IMR-90 (cell line): ENCODE measurements at regions not wholly inside any gene's neighbourhood (a gene's known extent, or its start where the extent isn't known, plus 50 kb on each side); places are given as distances from the start of the nearest gene placed in this dataset.

Source experiments
- ATAC-seq: fragments of 200-7000 bp; cut with Tn5 transposase; 2 replicates; pipeline ENCODE4 v1.9.1; 2020; ENCODE audit warnings: low read depth, mild to moderate bottlenecking, moderate library complexity
- BruUV-seq: library from RNA; stranded (reverse); fragments of 400-500 nt; replicated peaks from 2 replicates; lab custom pipeline; 2021; lab: Mats Ljungman, UMichigan
- CTCF ChIA-PET: fragments of 300-600 bp; formaldehyde crosslinking; extraction: SDS; loops from one replicate; lab custom pipeline; 2021; ENCODE audit warnings: antibody characterized with exemption; lab: Yijun Ruan, JAX
- POLR2A ChIA-PET: fragments of 300-600 bp; sonication (Branson Sonifier 250); formaldehyde crosslinking; loops from one replicate; lab custom pipeline; 2022; ENCODE audit warnings: antibody characterized with exemption; ENCODE audit not compliant: unreplicated experiment; lab: Charles Lee
- DNase-seq: peaks from one replicate; pipeline ENCODE4 v3.0.0; 2013
- H2AFZ ChIP-seq: replicated peaks from 2 replicates; pipeline ENCODE3; 2013; ENCODE audit warnings: low read length, mild to moderate bottlenecking; ENCODE audit not compliant: poor library complexity
- H2AK5ac ChIP-seq: 2 replicates; pipeline ENCODE4 v1.6.1; 2013; ENCODE audit warnings: low read depth, low read length, inconsistent platforms
- H2AK9ac ChIP-seq: replicated peaks from 2 replicates; pipeline ENCODE3; 2013; ENCODE audit warnings: mild to moderate bottlenecking, low read depth, low read length, moderate library complexity; ENCODE audit not compliant: poor library complexity
- H2BK120ac ChIP-seq: 2 replicates; pipeline ENCODE4 v1.6.1; 2013; ENCODE audit warnings: low read depth, low read length, inconsistent platforms
- H2BK15ac ChIP-seq: 3 replicates; pipeline ENCODE4 v1.6.1; 2013; ENCODE audit warnings: low read depth, low read length, inconsistent platforms
- H2BK20ac ChIP-seq: 2 replicates; pipeline ENCODE4 v1.6.1; 2013; ENCODE audit warnings: low read depth, mild to moderate bottlenecking, inconsistent platforms, low read length, moderate library complexity
- H2BK5ac ChIP-seq: 2 replicates; pipeline ENCODE4 v1.6.1; 2013; ENCODE audit warnings: mild to moderate bottlenecking, low read depth, low read length, inconsistent platforms; ENCODE audit not compliant: poor library complexity, severe bottlenecking
- H3K14ac ChIP-seq: replicated peaks from 2 replicates; pipeline ENCODE4 v1.6.1; 2013; ENCODE audit warnings: low read depth, low read length, inconsistent platforms
- H3K18ac ChIP-seq: 2 replicates; pipeline ENCODE4 v1.6.1; 2013; ENCODE audit warnings: low read depth, low read length, control low read depth
- H3K23ac ChIP-seq: 2 replicates; pipeline ENCODE4 v1.6.1; 2013; ENCODE audit warnings: low read depth, low read length, inconsistent platforms
- H3K27ac ChIP-seq: 2 replicates; pipeline ENCODE4 v1.5.1; 2013; ENCODE audit warnings: mild to moderate bottlenecking, control low read depth, low read length; ENCODE audit not compliant: insufficient read depth
- H3K27me3 ChIP-seq: 2 replicates; pipeline ENCODE4 v1.6.1; 2013; ENCODE audit warnings: low read length; ENCODE audit not compliant: control insufficient read depth, insufficient read depth
- H3K36me3 ChIP-seq: 2 replicates; pipeline ENCODE4 v1.6.1; 2013; ENCODE audit warnings: low read length, mixed read lengths; ENCODE audit not compliant: control insufficient read depth, insufficient read depth
- H3K4ac ChIP-seq: 2 replicates; pipeline ENCODE4 v1.6.1; 2013; ENCODE audit warnings: low read depth, low read length, inconsistent platforms
- H3K4me1 ChIP-seq: 2 replicates; pipeline ENCODE4 v1.6.1; 2013; ENCODE audit warnings: low read length, mixed read lengths; ENCODE audit not compliant: control insufficient read depth, insufficient read depth
- H3K4me2 ChIP-seq: 2 replicates; pipeline ENCODE4 v1.6.1; 2013; ENCODE audit warnings: low read depth, mild to moderate bottlenecking, control low read depth, low read length, moderate library complexity
- H3K4me3 ChIP-seq: 2 replicates; pipeline ENCODE4 v1.5.1; 2013; ENCODE audit warnings: low read depth, mild to moderate bottlenecking, control low read depth, low read length, moderate library complexity; ENCODE audit not compliant: insufficient read depth
- H3K56ac ChIP-seq: 2 replicates; pipeline ENCODE4 v1.6.1; 2013; ENCODE audit warnings: low read length, inconsistent platforms; ENCODE audit not compliant: insufficient read depth; ENCODE audit errors: extremely low read depth
- H3K79me1 ChIP-seq, 2 experiments: 2 replicates each; pipeline ENCODE4 v1.6.1; 2013; ENCODE audit warnings: low read length in 2 of 2, inconsistent platforms in 1 of 2, low read depth in 1 of 2
- H3K9ac ChIP-seq: 2 replicates; pipeline ENCODE4 v1.6.1; 2013; ENCODE audit warnings: low read depth, low read length, control low read depth
- H3K9me1 ChIP-seq: 2 replicates; pipeline ENCODE4 v1.6.1; 2013; ENCODE audit warnings: low read length, inconsistent platforms; ENCODE audit not compliant: insufficient read depth
- H3K9me3 ChIP-seq: 2 replicates; pipeline ENCODE4 v1.6.1; 2013; ENCODE audit warnings: low read length; ENCODE audit not compliant: control insufficient read depth, insufficient read depth
- H4K20me1 ChIP-seq: 2 replicates; pipeline ENCODE4 v1.6.1; 2013; ENCODE audit warnings: low read length, inconsistent platforms; ENCODE audit not compliant: insufficient read depth
- H4K5ac ChIP-seq: 2 replicates; pipeline ENCODE4 v1.6.1; 2013; ENCODE audit warnings: mild to moderate bottlenecking, low read depth, low read length, control low read depth
- H4K8ac ChIP-seq, 2 experiments: 2 replicates each; pipeline ENCODE4 v1.6.1; 2013; ENCODE audit warnings: low read depth in 2 of 2, low read length in 2 of 2, control low read depth in 1 of 2, inconsistent platforms in 1 of 2
- H4K91ac ChIP-seq: 2 replicates; pipeline ENCODE4 v1.6.1; 2013; ENCODE audit warnings: low read depth, low read length, inconsistent platforms; ENCODE audit not compliant: insufficient read depth
- CEBPB ChIP-seq: IDR thresholded peaks from 2 replicates; pipeline ENCODE4 v1.6.1; 2012; ENCODE audit warnings: low read depth, low read length, improper control_type of control experiment
- CHD1 ChIP-seq: IDR thresholded peaks from 2 replicates; pipeline ENCODE4 v1.6.1; 2012; ENCODE audit warnings: low read depth, low read length, improper control_type of control experiment
- FOS ChIP-seq: fragments of 150-350 bp; IDR thresholded peaks from 2 replicates; pipeline ENCODE4 v1.6.1; 2016; ENCODE audit warnings: low read depth, low read length
- MAFK ChIP-seq: IDR thresholded peaks from 2 replicates; pipeline ENCODE4 v1.6.1; 2012; ENCODE audit warnings: low read depth, low read length, improper control_type of control experiment
- MXI1 ChIP-seq: IDR thresholded peaks from 2 replicates; pipeline ENCODE4 v1.6.1; 2012; ENCODE audit warnings: low read depth, mild to moderate bottlenecking, low read length, moderate library complexity, borderline replicate concordance
- RCOR1 ChIP-seq: IDR thresholded peaks from 2 replicates; pipeline ENCODE4 v1.6.1; 2012; ENCODE audit warnings: mild to moderate bottlenecking, low read length, improper control_type of control experiment; ENCODE audit not compliant: insufficient replicate concordance
- RFX5 ChIP-seq: IDR thresholded peaks from 2 replicates; pipeline ENCODE4 v1.8.0; 2012; ENCODE audit warnings: low read depth, mild to moderate bottlenecking, low read length, moderate library complexity
- SMC3 ChIP-seq: fragments of 150-350 bp; IDR thresholded peaks from 2 replicates; pipeline ENCODE4 v1.6.1; 2016; ENCODE audit warnings: low read depth, mild to moderate bottlenecking, antibody characterized with exemption, low read length, moderate library complexity
- WGBS, 2 experiments: methylation state at CpG; one replicate each; pipeline versions ENCODE4 v1.1.5 to v1.1.7; 2013; ENCODE audit warnings: missing lambda C conversion rate in 2 of 2; ENCODE audit not compliant: insufficient read length in 1 of 2; ENCODE audit errors: extremely low coverage in 2 of 2; 5-methylcytosine and 5-hydroxymethylcytosine counted together
- dilution Hi-C: fragments of 300-500 bp; cut with HindIII; formaldehyde crosslinking; loops from one replicate; pipeline ENCODE4 v1.14.3; 2018; ENCODE audit warnings: low sequenced_read_pairs; ENCODE audit not compliant: unreplicated experiment
- in situ Hi-C: fragments of 300-500 bp; cut with MboI; formaldehyde crosslinking; loops from 3 replicates; pipeline ENCODE4 v1.14.3; 2019; ENCODE audit warnings: low sequenced_read_pairs, inconsistent platforms, mixed read lengths
- intact Hi-C: fragments of 100-400 bp; cut with micrococcal nuclease; formaldehyde crosslinking; loops from 2 replicates; pipeline ENCODE4 v1.10.0; 2022
- TF ChIP-seq, protein P1 (sequence below): fragments of 150-350 bp; IDR thresholded peaks from 2 replicates; pipeline ENCODE4 v1.6.1; 2017; ENCODE audit warnings: mild to moderate bottlenecking, antibody characterized with exemption, low read length, low read depth
- TF ChIP-seq, protein P2 (sequence below): fragments of 150-350 bp; IDR thresholded peaks from 2 replicates; pipeline ENCODE4 v1.6.1; 2016; ENCODE audit warnings: low read depth, mild to moderate bottlenecking, low read length, moderate library complexity, borderline replicate concordance

DNA sequence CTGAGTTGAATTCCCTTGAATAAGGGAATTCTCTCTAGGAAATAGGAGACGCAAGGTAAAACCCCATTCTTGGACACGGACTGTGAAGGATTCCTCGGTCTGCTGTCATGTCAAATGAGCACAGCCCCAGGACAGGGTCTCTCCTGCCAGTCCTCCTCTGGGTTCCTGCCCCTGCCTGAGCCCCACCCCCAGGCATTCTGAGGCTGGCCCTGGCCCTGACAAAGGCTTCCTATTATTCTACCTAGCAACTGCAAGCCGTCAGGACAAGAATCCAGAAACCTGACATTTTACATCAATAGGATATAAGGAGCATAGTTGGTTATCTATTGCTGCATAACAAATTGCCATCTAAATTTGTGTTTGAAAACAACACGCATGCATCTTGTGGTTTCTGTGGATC lies 253.3 kb upstream of the AGAP1 start:
- Histone ChIP-seq H3K4me1 (peaks cover 3% of the 10 kb centered on the region; the same call in 1 of the 2 replicates), H4K91ac (no peak overlapping the region)
- no peak for ATAC-seq

More for the DNA sequence above, 253.3 kb upstream of the AGAP1 start:
- no peak for DNase-seq
- Histone ChIP-seq H3K9ac (no peak overlapping the region), H3K14ac (no peak overlapping the region), H2AK5ac (no peak overlapping the region), H3K56ac (no peak overlapping the region), H3K4ac (no peak overlapping the region), H3K27ac (no peak overlapping the region), H3K79me1 (no peaks in the 10 kb centered on the region), H2AFZ (no peak overlapping the region), H2BK15ac (no peak overlapping the region), H3K18ac (no peak overlapping the region), H3K27me3 (peaks cover 21% of the 10 kb centered on the region), H2AK9ac (no peak overlapping the region), H2BK120ac (no peak overlapping the region), H2BK20ac (no peak overlapping the region), H4K8ac (no peak overlapping the region), H3K9me1 (no peaks in the 10 kb centered on the region; the same call in 1 of the 2 replicates), H4K5ac (no peak overlapping the region), H3K4me3 (no peak overlapping the region), H3K36me3 (no peaks in the 10 kb centered on the region), H4K20me1 (no peaks in the 10 kb centered on the region), H2BK5ac (no peak overlapping the region), H3K4me2 (no peak overlapping the region), H3K23ac (no peak overlapping the region), H3K9me3 (no peaks in the 10 kb centered on the region)
- POLR2A ChIA-PET, result no interaction called here
- dilution Hi-C loops, result no loop called here
- 77% methylated on average over 3 of the region's 5 CpGs; no CpG with 5 or more reads in 1 of the 2 experiments for WGBS, 2 experiments
- intact Hi-C loops, result no loop called here
- in situ Hi-C loops, result no loop called here
- TF ChIP-seq, protein P1, sequence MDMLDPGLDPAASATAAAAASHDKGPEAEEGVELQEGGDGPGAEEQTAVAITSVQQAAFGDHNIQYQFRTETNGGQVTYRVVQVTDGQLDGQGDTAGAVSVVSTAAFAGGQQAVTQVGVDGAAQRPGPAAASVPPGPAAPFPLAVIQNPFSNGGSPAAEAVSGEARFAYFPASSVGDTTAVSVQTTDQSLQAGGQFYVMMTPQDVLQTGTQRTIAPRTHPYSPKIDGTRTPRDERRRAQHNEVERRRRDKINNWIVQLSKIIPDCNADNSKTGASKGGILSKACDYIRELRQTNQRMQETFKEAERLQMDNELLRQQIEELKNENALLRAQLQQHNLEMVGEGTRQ, result no peak
- TF ChIP-seq SMC3 (no peak), CHD1 (no peak), RFX5 (no peak), RCOR1 (no peak), FOS (no peak), CEBPB (no peak), MXI1 (no peak), MAFK (no peak)
- TF ChIP-seq, protein P2, sequence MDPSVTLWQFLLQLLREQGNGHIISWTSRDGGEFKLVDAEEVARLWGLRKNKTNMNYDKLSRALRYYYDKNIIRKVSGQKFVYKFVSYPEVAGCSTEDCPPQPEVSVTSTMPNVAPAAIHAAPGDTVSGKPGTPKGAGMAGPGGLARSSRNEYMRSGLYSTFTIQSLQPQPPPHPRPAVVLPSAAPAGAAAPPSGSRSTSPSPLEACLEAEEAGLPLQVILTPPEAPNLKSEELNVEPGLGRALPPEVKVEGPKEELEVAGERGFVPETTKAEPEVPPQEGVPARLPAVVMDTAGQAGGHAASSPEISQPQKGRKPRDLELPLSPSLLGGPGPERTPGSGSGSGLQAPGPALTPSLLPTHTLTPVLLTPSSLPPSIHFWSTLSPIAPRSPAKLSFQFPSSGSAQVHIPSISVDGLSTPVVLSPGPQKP, result no peak
- CTCF ChIA-PET, result no interaction called here
- BruUV-seq, result no TSS peak
